K562 (cell line): ENCODE measurements at regions not wholly inside any gene's neighbourhood (a gene's known extent, or its start where the extent isn't known, plus 50 kb on each side); places are given as distances from the start of the nearest gene placed in this dataset.

ENCODE experiments used
- ATAC-seq: fragments of 200-7000 bp; cut with Tn5 transposase; 3 replicates; pipeline ENCODE4 v1.9.1; 2020; ENCODE audit warnings: moderate library complexity
- BruUV-seq: library from RNA; stranded (reverse); fragments of 400-500 nt; replicated peaks from 2 replicates; lab custom pipeline; 2021; lab: Mats Ljungman, UMichigan
- CTCF ChIA-PET: fragments of 300-600 bp; formaldehyde crosslinking; extraction: SDS; loops from one replicate; lab custom pipeline; 2021; ENCODE audit warnings: low intra/inter-chr PET ratio; lab: Yijun Ruan, JAX
- POLR2A ChIA-PET: fragments of 300-600, 350-650 bp; sonication (Branson Sonifier 250); formaldehyde crosslinking; extraction: SDS; loops from one replicate; lab custom pipeline; 2021; ENCODE audit warnings: antibody characterized with exemption, inconsistent platforms; lab: Yijun Ruan, JAX
- DNase-seq, 4 experiments: peaks; one replicate each; pipeline versions ENCODE4 v3.0.0 to v3.0.0-alpha.2; 2011 to 2018; ENCODE audit warnings: low spot score in 3 of 4, mixed read lengths in 3 of 4; ENCODE audit errors: extremely low read depth in 1 of 4
- FAIRE-seq: peaks from 2 replicates; lab custom pipeline; 2011; peaks lifted over from hg19 to GRCh38; lab: Jason Lieb, UNC
- H2AFZ ChIP-seq: 2 replicates; pipeline ENCODE4 v1.6.0; 2011; ENCODE audit warnings: low read depth, low read length, control low read depth, inconsistent platforms
- H3K27ac ChIP-seq: fragments of 200-600 bp; 3 replicates; pipeline ENCODE4 v1.8.0; 2011; ENCODE audit warnings: low read depth, mild to moderate bottlenecking, control low read depth, inconsistent platforms, low read length, moderate library complexity, mixed read lengths; ENCODE audit errors: extremely low read depth
- H3K27me3 ChIP-seq, 2 experiments: fragments of 300-600 bp in 1 of 2; 2 replicates in 1 of 2; 3 replicates in 1 of 2; pipeline versions ENCODE4 v1.6.0 to v1.8.0; 2011; ENCODE audit warnings: inconsistent platforms in 2 of 2, low read length in 2 of 2, mild to moderate bottlenecking in 1 of 2, mixed read lengths in 1 of 2, moderate library complexity in 1 of 2; ENCODE audit not compliant: control insufficient read depth in 2 of 2, insufficient read depth in 2 of 2
- H3K36me3 ChIP-seq: fragments of 300-600 bp; 3 replicates; pipeline ENCODE4 v1.8.0; 2011; ENCODE audit warnings: mild to moderate bottlenecking, low read length, inconsistent platforms; ENCODE audit not compliant: control insufficient read depth, insufficient read depth
- H3K4me1 ChIP-seq, 2 experiments: fragments of 200-600 bp in 1 of 2; replicated peaks in 1 of 2; 2 replicates in 1 of 2; 3 replicates in 1 of 2; pipeline versions ENCODE4 v1.5.1 to v1.8.0; 2011; ENCODE audit warnings: inconsistent platforms in 2 of 2, low read length in 2 of 2, mild to moderate bottlenecking in 1 of 2, mixed read lengths in 1 of 2, moderate library complexity in 1 of 2; ENCODE audit not compliant: control insufficient read depth in 2 of 2, insufficient read depth in 2 of 2
- H3K4me2 ChIP-seq: 2 replicates; pipeline ENCODE4 v1.6.1; 2011; ENCODE audit warnings: low read length, control low read depth, inconsistent platforms, mixed read lengths; ENCODE audit not compliant: insufficient read depth
- H3K4me3 ChIP-seq: fragments of 200-600 bp; sonication (generic), shearing (Covaris generic); 2 replicates; pipeline ENCODE4 v1.5.1; 2016; ENCODE audit warnings: control low read depth, inconsistent platforms
- H3K79me2 ChIP-seq: fragments of 200-600 bp; 3 replicates; pipeline ENCODE4 v1.8.0; 2011; ENCODE audit warnings: low read length, inconsistent platforms; ENCODE audit not compliant: control insufficient read depth, insufficient read depth
- H3K9ac ChIP-seq, 2 experiments: 2 replicates each; pipeline versions ENCODE4 v1.6.0 to v1.6.1; 2011; ENCODE audit warnings: low read depth in 2 of 2, low read length in 2 of 2, control low read depth in 1 of 2, inconsistent platforms in 1 of 2, mild to moderate bottlenecking in 1 of 2, mixed read lengths in 1 of 2; ENCODE audit not compliant: insufficient read depth in 1 of 2
- H3K9me1 ChIP-seq: one replicate; pipeline ENCODE4 v1.6.0; 2011; ENCODE audit warnings: inconsistent platforms, mild to moderate bottlenecking, low read length, moderate library complexity; ENCODE audit not compliant: control insufficient read depth, insufficient read depth
- H3K9me3 ChIP-seq: replicated peaks from 2 replicates; pipeline ENCODE4 v1.5.1; 2011; ENCODE audit warnings: low read depth, low read length, inconsistent platforms; ENCODE audit not compliant: control insufficient read depth, insufficient read depth
- H4K20me1 ChIP-seq: replicated peaks from 2 replicates; pipeline ENCODE4 v1.6.1; 2011; ENCODE audit warnings: low read length, inconsistent platforms, mixed read lengths; ENCODE audit not compliant: control insufficient read depth, insufficient read depth
- CTBP1 ChIP-seq: fragments of 450-650 bp; IDR thresholded peaks from 2 replicates; pipeline ENCODE4 v1.6.1; 2016; ENCODE audit warnings: borderline replicate concordance
- PHF21A ChIP-seq: fragments of 450-650 bp; IDR thresholded peaks from 2 replicates; pipeline ENCODE4 v1.6.1; 2017; ENCODE audit warnings: low read depth, borderline replicate concordance
- RBM22 ChIP-seq: fragments of 200-400 bp; formaldehyde crosslinking; IDR thresholded peaks from 2 replicates; pipeline ENCODE4 v1.6.1; 2018; ENCODE audit warnings: low read length, low read depth; ENCODE audit not compliant: poor library complexity, severe bottlenecking
- SPI1 ChIP-seq: IDR thresholded peaks from 2 replicates; pipeline ENCODE4 v1.6.1; 2011; ENCODE audit warnings: low read depth, low read length, control low read depth, borderline replicate concordance
- ZNF324 ChIP-seq: fragments of 250-450 bp; sonication (Bioruptor Pico); IDR thresholded peaks from 2 replicates; pipeline ENCODE4 v1.4.0; 2020; ENCODE audit warnings: mild to moderate bottlenecking
- ZNF445 ChIP-seq: fragments of 250-450 bp; sonication (Bioruptor Pico); IDR thresholded peaks from 2 replicates; pipeline ENCODE4 v1.4.0; 2020; ENCODE audit warnings: low read depth, mild to moderate bottlenecking, moderate library complexity
- WGBS: fragments of 100-300 bp; shearing (Covaris generic); methylation state at CpG from one replicate; pipeline ENCODE4 v1.1.6; 2016; ENCODE audit warnings: low coverage, mixed read lengths; ENCODE audit not compliant: insufficient coverage; ENCODE audit errors: missing lambda C conversion rate; 5-methylcytosine and 5-hydroxymethylcytosine counted together
- in situ Hi-C: fragments of 300-500 bp; cut with MboI; formaldehyde crosslinking; loops from 4 replicates; pipeline ENCODE4 v1.15.0; 2018; ENCODE audit warnings: inconsistent platforms, mixed read lengths
- intact Hi-C: fragments of 100-400 bp; cut with micrococcal nuclease; formaldehyde crosslinking; loops from 2 replicates; pipeline ENCODE4 v1.14.2; 2022
- TF ChIP-seq, protein P1 (sequence below): fragments of 450-650 bp; IDR thresholded peaks from 2 replicates; pipeline ENCODE4 v1.6.1; 2016; ENCODE audit warnings: borderline replicate concordance
- TF ChIP-seq, protein P2 (sequence below): sonication (generic); formaldehyde crosslinking; IDR thresholded peaks from 2 replicates; pipeline ENCODE4 v1.9.0; 2022; ENCODE audit warnings: mild to moderate bottlenecking, missing genetic modification reagents
- TF ChIP-seq, protein P3 (sequence below), 2 experiments: fragments of 450-650 bp in 1 of 2; sonication (generic) in 1 of 2; formaldehyde crosslinking in 1 of 2; IDR thresholded peaks; 2 replicates each; pipeline versions ENCODE4 v1.7.1 to v1.9.0; 2016 to 2022; ENCODE audit warnings: inconsistent platforms in 1 of 2, mild to moderate bottlenecking in 1 of 2, missing genetic modification reagents in 1 of 2

DNA sequence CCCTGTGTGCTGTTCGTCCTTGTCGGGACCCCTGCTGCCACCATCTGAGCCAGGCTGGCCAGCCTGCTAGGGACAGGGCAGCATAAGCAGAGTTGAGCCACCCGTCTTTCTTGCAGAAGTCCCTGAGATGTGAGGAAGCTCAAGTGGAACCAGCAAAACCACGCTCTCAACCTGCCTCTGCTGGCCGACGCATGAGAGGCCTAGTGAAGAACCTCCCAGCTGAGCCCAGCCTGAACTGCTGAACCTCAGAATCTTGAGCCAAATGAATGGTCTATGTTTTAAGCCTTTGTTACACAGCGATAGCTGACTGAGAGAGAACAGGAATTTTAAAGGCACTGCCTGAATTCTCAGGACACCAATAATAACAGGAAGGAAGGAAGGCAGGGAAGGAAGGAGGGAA, 98.9 kb upstream of the ADRA2C start (continued):
- TF ChIP-seq, protein P1, sequence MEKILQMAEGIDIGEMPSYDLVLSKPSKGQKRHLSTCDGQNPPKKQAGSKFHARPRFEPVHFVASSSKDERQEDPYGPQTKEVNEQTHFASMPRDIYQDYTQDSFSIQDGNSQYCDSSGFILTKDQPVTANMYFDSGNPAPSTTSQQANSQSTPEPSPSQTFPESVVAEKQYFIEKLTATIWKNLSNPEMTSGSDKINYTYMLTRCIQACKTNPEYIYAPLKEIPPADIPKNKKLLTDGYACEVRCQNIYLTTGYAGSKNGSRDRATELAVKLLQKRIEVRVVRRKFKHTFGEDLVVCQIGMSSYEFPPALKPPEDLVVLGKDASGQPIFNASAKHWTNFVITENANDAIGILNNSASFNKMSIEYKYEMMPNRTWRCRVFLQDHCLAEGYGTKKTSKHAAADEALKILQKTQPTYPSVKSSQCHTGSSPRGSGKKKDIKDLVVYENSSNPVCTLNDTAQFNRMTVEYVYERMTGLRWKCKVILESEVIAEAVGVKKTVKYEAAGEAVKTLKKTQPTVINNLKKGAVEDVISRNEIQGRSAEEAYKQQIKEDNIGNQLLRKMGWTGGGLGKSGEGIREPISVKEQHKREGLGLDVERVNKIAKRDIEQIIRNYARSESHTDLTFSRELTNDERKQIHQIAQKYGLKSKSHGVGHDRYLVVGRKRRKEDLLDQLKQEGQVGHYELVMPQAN = no peak
- no peak for TF ChIP-seq PHF21A

DNA sequence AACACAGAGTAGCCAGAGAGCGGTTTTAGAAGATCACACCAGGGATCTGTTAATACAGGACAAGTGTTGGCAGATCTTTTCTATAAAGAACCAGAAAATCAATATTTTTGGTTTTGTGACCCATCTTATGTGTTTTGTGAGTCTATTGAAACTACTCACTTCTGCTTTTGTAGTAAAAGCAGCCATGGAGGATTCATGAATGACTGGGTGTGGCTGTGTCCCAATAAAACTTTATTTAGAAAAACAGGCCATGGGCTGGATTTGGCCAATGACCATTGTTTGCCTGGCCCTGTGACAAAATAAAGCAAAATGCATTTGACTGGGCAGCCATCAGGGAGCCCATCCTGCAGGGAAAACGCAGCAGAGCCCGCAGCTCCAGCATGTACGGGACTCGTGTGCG, 99.9 kb upstream of the ADRA2C start:
- H3K27me3 ChIP-seq = peaks cover 23 to 75% of the 10 kb centered on the region in 2 experiments
- intact Hi-C loops (no loop called here), in situ Hi-C loops (no loop called here)
- ChIA-PET CTCF (no interaction called here), POLR2A (no interaction called here)
- H3K9me3 ChIP-seq = no peaks in the 10 kb centered on the region
- DNase-seq (no peak), ATAC-seq (no peak), FAIRE-seq (no peak)
- no peaks in the 10 kb centered on the region for H3K9me1 ChIP-seq
- no peak overlapping the region for H2AFZ ChIP-seq
- H3K4me3 ChIP-seq = no peak overlapping the region
- no peak overlapping the region for H3K27ac ChIP-seq
- no peaks in the 10 kb centered on the region for H3K79me2 ChIP-seq
- H3K4me1 ChIP-seq = no peaks in the 10 kb centered on the region
- 2% methylated on average over 6 of the region's 6 CpGs for WGBS
- no TSS peak for BruUV-seq
- no peak overlapping the region; a peak in 1 of 4 replicates for H3K9ac ChIP-seq
- no peaks in the 10 kb centered on the region for H3K36me3 ChIP-seq
- no peak overlapping the region for H3K4me2 ChIP-seq
- H4K20me1 ChIP-seq = peaks cover 11% of the 10 kb centered on the region; the same call in 1 of the 2 replicates
- TF ChIP-seq ZNF445 (CRISPR knock-in tag) = no peak
- TF ChIP-seq SPI1 = 0 out of 2 replicates have a peak, but pooled peaks have one; percentile 6
- TF ChIP-seq, protein P2, sequence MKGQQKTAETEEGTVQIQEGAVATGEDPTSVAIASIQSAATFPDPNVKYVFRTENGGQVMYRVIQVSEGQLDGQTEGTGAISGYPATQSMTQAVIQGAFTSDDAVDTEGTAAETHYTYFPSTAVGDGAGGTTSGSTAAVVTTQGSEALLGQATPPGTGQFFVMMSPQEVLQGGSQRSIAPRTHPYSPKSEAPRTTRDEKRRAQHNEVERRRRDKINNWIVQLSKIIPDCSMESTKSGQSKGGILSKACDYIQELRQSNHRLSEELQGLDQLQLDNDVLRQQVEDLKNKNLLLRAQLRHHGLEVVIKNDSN = no peak
- TF ChIP-seq, protein P3, sequence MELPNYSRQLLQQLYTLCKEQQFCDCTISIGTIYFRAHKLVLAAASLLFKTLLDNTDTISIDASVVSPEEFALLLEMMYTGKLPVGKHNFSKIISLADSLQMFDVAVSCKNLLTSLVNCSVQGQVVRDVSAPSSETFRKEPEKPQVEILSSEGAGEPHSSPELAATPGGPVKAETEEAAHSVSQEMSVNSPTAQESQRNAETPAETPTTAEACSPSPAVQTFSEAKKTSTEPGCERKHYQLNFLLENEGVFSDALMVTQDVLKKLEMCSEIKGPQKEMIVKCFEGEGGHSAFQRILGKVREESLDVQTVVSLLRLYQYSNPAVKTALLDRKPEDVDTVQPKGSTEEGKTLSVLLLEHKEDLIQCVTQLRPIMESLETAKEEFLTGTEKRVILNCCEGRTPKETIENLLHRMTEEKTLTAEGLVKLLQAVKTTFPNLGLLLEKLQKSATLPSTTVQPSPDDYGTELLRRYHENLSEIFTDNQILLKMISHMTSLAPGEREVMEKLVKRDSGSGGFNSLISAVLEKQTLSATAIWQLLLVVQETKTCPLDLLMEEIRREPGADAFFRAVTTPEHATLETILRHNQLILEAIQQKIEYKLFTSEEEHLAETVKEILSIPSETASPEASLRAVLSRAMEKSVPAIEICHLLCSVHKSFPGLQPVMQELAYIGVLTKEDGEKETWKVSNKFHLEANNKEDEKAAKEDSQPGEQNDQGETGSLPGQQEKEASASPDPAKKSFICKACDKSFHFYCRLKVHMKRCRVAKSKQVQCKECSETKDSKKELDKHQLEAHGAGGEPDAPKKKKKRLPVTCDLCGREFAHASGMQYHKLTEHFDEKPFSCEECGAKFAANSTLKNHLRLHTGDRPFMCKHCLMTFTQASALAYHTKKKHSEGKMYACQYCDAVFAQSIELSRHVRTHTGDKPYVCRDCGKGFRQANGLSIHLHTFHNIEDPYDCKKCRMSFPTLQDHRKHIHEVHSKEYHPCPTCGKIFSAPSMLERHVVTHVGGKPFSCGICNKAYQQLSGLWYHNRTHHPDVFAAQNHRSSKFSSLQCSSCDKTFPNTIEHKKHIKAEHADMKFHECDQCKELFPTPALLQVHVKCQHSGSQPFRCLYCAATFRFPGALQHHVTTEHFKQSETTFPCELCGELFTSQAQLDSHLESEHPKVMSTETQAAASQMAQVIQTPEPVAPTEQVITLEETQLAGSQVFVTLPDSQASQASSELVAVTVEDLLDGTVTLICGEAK (IDR thresholded peaks at IDR 0.05) = peak; percentile 85
- TF ChIP-seq, protein P3 (CRISPR knock-in tag; IDR thresholded peaks at IDR 0.05) = peak; percentile 33; the same call in 1 of the 2 replicates
- TF ChIP-seq ZNF324 (CRISPR knock-in tag) = no peak
- no peak for TF ChIP-seq RBM22
- TF ChIP-seq CTBP1 = no peak
